Ovary (tissue), 7 donors: ENCODE measurements at regions not wholly inside any gene's neighbourhood (a gene's known extent, or its start where the extent isn't known, plus 50 kb on each side); places are given as distances from the start of the nearest gene placed in this dataset.
A peak's percentile ranks its signal among the peaks of the same experiment; 100 is the strongest.

Experiments used
- DNase-seq, 5 donors: peaks; one replicate each; pipeline ENCODE4 v3.0.0-alpha.2; 2019 to 2020
- H3K27ac ChIP-seq, 2 donors: fragments of 200-600 bp; one replicate each; pipeline versions ENCODE4 v1.5.1 to v1.8.0; 2019 to 2022
- H3K27me3 ChIP-seq: fragments of 200-600 bp; one replicate; pipeline ENCODE4 v1.8.0; 2022
- H3K36me3 ChIP-seq: fragments of 200-600 bp; sonication (generic); one replicate; pipeline ENCODE4 v1.5.1; 2019
- H3K4me1 ChIP-seq: one replicate; pipeline ENCODE4 v1.8.1; 2013; ENCODE audit warnings: mild to moderate bottlenecking, moderate library complexity; ENCODE audit not compliant: insufficient read depth
- H3K4me3 ChIP-seq: fragments of 200-600 bp; sonication (generic); one replicate; pipeline ENCODE4 v1.5.1; 2017
- H3K9me3 ChIP-seq, 2 donors: fragments of 200-600 bp in 1 of 2; sonication (generic) in 1 of 2; one replicate each; pipeline versions ENCODE4 v1.5.1 to v1.8.1; 2013 to 2019; ENCODE audit warnings: mild to moderate bottlenecking in 1 of 2, moderate library complexity in 1 of 2
- CTCF ChIP-seq, 3 donors: fragments of 450-650 bp in 2 of 3; fragments of 200-600 bp in 1 of 3; IDR thresholded peaks; one replicate each; pipeline versions ENCODE4 v1.5.1 to v1.8.0; 2016 to 2022; ENCODE audit warnings: antibody characterized with exemption in 3 of 3, mild to moderate bottlenecking in 1 of 3
- EP300 ChIP-seq: sonication (generic); formaldehyde crosslinking; IDR thresholded peaks from one replicate; pipeline ENCODE4 v1.6.1; 2017; ENCODE audit warnings: antibody characterized with exemption
- POLR2A ChIP-seq: fragments of 450-650 bp; IDR thresholded peaks from one replicate; pipeline ENCODE4 v1.6.1; 2017; ENCODE audit warnings: antibody characterized with exemption, mild to moderate bottlenecking, moderate library complexity
- WGBS, 3 donors: extraction: QIAGEN DNeasy Blood & Tissue Kit in 1 of 3; methylation state at CpG; one replicate each; pipeline versions ENCODE4 v1.1.5 to v1.1.7; 2013 to 2017; 5-methylcytosine and 5-hydroxymethylcytosine counted together
- intact Hi-C, 4 donors: fragments of 100-400 bp; cut with DNase I; formaldehyde crosslinking; loops; one replicate each; pipeline versions ENCODE4 v1.11.0 to v1.15.1; 2022 to 2023
- donor health status: DM: no; HTN: no; CAD: no; lungs with moderate emphysema.
- donor health status: DM: no; HTN: no; CAD: no.
- donor health status: Bipolar disorder and iron deficiency.
- donor health status: DM: no; HTN: no; CAD: no.
- donor health status: DM: yes; HTN: yes; CAD: no.

GRCh38 chr11:33543823-33544222 is 156.8 kb downstream of the C11orf91 start:
- Histone ChIP-seq H3K27me3 (no peaks in the 10 kb centered on the region), H3K4me3 (no peak overlapping the region), H3K4me1 (no peaks in the 10 kb centered on the region), H3K36me3 (no peaks in the 10 kb centered on the region), H3K27ac (no peak overlapping the region), H3K9me3 (no peaks in the 10 kb centered on the region)
- 86 to 93% (median 89%) methylated on average over 3 of the region's 3 CpGs for WGBS, 3 donors
- no peak for DNase-seq
- TF ChIP-seq EP300 (no peak), POLR2A (no peak), CTCF (IDR thresholded peaks at IDR 0.05) (no peak)
- intact Hi-C loops: no loop called here

GRCh38 chr11:33542921-33543320 is 157.7 kb downstream of the C11orf91 start:
- H3K4me1 ChIP-seq: no peaks in the 10 kb centered on the region
- H3K9me3 ChIP-seq: no peaks in the 10 kb centered on the region
- WGBS, 3 donors: 65 to 74% (median 67%) methylated on average over 7 of the region's 7 CpGs
- no peaks in the 10 kb centered on the region for H3K36me3 ChIP-seq
- peak in 3 of 5 donors; percentile 24 to 40 (median 31) for DNase-seq
- no peak overlapping the region for H3K27ac ChIP-seq
- no peak for TF ChIP-seq POLR2A
- TF ChIP-seq CTCF (IDR thresholded peaks at IDR 0.05): no peak
- TF ChIP-seq EP300: no peak
- H3K4me3 ChIP-seq: no peak overlapping the region
- no peaks in the 10 kb centered on the region for H3K27me3 ChIP-seq
- intact Hi-C loops: no loop called here

GRCh38 chr11:33540946-33541915 is 159.4 kb downstream of the C11orf91 start:
- WGBS, 3 donors: 83 to 88% (median 85%) methylated on average over 11 of the region's 11 CpGs
- no peak for TF ChIP-seq EP300
- TF ChIP-seq POLR2A: no peak
- TF ChIP-seq CTCF (IDR thresholded peaks at IDR 0.05): no peak
- Histone ChIP-seq H3K36me3 (no peaks in the 10 kb centered on the region), H3K4me3 (no peak overlapping the region), H3K27ac (no peak overlapping the region), H3K27me3 (no peaks in the 10 kb centered on the region), H3K4me1 (no peaks in the 10 kb centered on the region), H3K9me3 (no peaks in the 10 kb centered on the region)
- DNase-seq: no peak
- intact Hi-C loops: no loop called here

GRCh38 chr11:33540427-33540826 is 160.2 kb downstream of the C11orf91 start:
- Histone ChIP-seq H3K36me3 (no peaks in the 10 kb centered on the region), H3K9me3 (no peaks in the 10 kb centered on the region), H3K4me3 (no peak overlapping the region), H3K4me1 (no peaks in the 10 kb centered on the region), H3K27ac (no peak overlapping the region), H3K27me3 (no peaks in the 10 kb centered on the region)
- no peak for DNase-seq
- no peak for TF ChIP-seq CTCF (IDR thresholded peaks at IDR 0.05)
- TF ChIP-seq POLR2A: no peak
- no peak for TF ChIP-seq EP300
- intact Hi-C loops: no loop called here
